Right lobe of liver (tissue), 4 donors: ENCODE measurements at regions not wholly inside any gene's neighbourhood (a gene's known extent, or its start where the extent isn't known, plus 50 kb on each side); places are given as distances from the start of the nearest gene placed in this dataset.

Experiments used
- CTCF ChIP-seq, 4 donors: fragments of 200-600 bp in 3 of 4; fragments of 450-650 bp in 1 of 4; IDR thresholded peaks; one replicate each; pipeline versions ENCODE4 v1.5.1 to v1.8.0; 2016 to 2022; ENCODE audit warnings: antibody characterized with exemption in 4 of 4, mild to moderate bottlenecking in 2 of 4
- POLR2A ChIP-seq: fragments of 450-650 bp; IDR thresholded peaks from one replicate; pipeline ENCODE4 v1.6.1; 2017; ENCODE audit warnings: antibody characterized with exemption, mild to moderate bottlenecking
- donor health status: DM: no; HTN: no; CAD: no.
- donor health status: DM: no; HTN: no; CAD: no.
- donor health status: DM: no; HTN: yes; CAD: no.

DNA sequence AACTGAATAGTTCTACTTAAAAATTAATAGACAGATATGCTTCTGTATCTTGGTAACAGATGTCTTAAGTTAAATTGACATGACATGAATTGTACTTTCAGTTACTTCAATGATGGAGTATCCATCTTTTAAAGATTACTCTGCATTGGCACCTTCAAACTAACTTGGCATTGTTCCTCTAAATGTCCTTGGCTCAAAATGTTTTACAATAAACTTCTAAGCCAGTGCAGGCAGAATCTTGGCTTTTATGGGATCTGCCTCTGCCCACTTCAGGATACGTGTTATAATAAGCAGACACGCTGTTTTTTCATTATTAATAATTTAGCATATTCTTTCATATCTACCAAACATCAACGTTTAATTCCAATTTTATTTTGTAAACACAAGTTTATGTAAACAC lies 873.4 kb upstream of the ADAMTS5 start:
- TF ChIP-seq CTCF (IDR thresholded peaks at IDR 0.05) (no peak), POLR2A (no peak)
